ENCODE measurements at regions not wholly inside any gene's neighbourhood (a gene's known extent, or its start where the extent isn't known, plus 50 kb on each side); places are given as distances from the start of the nearest gene placed in this dataset.

GRCh38 chr2:6474161-6475140 lies 391.3 kb downstream of the CMPK2 start:
- DNase-seq: no peak
- TF ChIP-seq POLR2A (IDR thresholded peaks at IDR 0.05; ENCODE audit: low read length) (no peak), GATA1 (IDR thresholded peaks at IDR 0.05; ENCODE audit: low read depth, low read length) (no peak)

GRCh38 chr2:6475155-6475940 lies 390.4 kb downstream of the CMPK2 start:
- no peak for TF ChIP-seq POLR2A (IDR thresholded peaks at IDR 0.05; ENCODE audit: low read length)
- DNase-seq: no peak

- DNase-seq: no peak
- TF ChIP-seq GATA1 (IDR thresholded peaks at IDR 0.05; ENCODE audit: low read depth, low read length) (no peak), POLR2A (IDR thresholded peaks at IDR 0.05; ENCODE audit: low read length) (no peak)
Measured at GRCh38 chr2:6480514-6480913, 385.2 kb downstream of the CMPK2 start.

- TF ChIP-seq GATA1 (IDR thresholded peaks at IDR 0.05; ENCODE audit: low read depth, low read length): no peak
- TF ChIP-seq POLR2A (IDR thresholded peaks at IDR 0.05; ENCODE audit: low read length): no peak
Measured at GRCh38 chr2:6482256-6482655, 383.5 kb downstream of the CMPK2 start.

GRCh38 chr2:6487765-6488164 lies 377.9 kb downstream of the CMPK2 start:
- no peak for DNase-seq
- TF ChIP-seq POLR2A (IDR thresholded peaks at IDR 0.05; ENCODE audit: low read length) (no peak), GATA1 (IDR thresholded peaks at IDR 0.05; ENCODE audit: low read depth, low read length) (no peak)

More at GRCh38 chr2:6482256-6482655, 383.5 kb downstream of the CMPK2 start:
- no peak for DNase-seq

- no peak for DNase-seq
- TF ChIP-seq GATA1 (IDR thresholded peaks at IDR 0.05; ENCODE audit: low read depth, low read length) (no peak), POLR2A (IDR thresholded peaks at IDR 0.05; ENCODE audit: low read length) (no peak)
Measured at GRCh38 chr2:6492573-6492972, 373.1 kb downstream of the CMPK2 start.

GRCh38 chr2:6493266-6493665 lies 372.4 kb downstream of the CMPK2 start:
- TF ChIP-seq POLR2A (IDR thresholded peaks at IDR 0.05; ENCODE audit: low read length): no peak
- no peak for TF ChIP-seq GATA1 (IDR thresholded peaks at IDR 0.05; ENCODE audit: low read depth, low read length)

GRCh38 chr2:6493669-6494068 lies 372.0 kb downstream of the CMPK2 start:
- DNase-seq: no peak
- no peak for TF ChIP-seq POLR2A (IDR thresholded peaks at IDR 0.05; ENCODE audit: low read length)
- TF ChIP-seq GATA1 (IDR thresholded peaks at IDR 0.05; ENCODE audit: low read depth, low read length): no peak

More at GRCh38 chr2:6493266-6493665, 372.4 kb downstream of the CMPK2 start:
- DNase-seq: no peak

- TF ChIP-seq GATA1 (IDR thresholded peaks at IDR 0.05; ENCODE audit: low read depth, low read length) (no peak), POLR2A (IDR thresholded peaks at IDR 0.05; ENCODE audit: low read length) (no peak)
- DNase-seq: no peak
Measured at GRCh38 chr2:6495466-6495865, 370.2 kb downstream of the CMPK2 start.

- no peak for TF ChIP-seq POLR2A (IDR thresholded peaks at IDR 0.05; ENCODE audit: low read length)
- no peak for TF ChIP-seq GATA1 (IDR thresholded peaks at IDR 0.05; ENCODE audit: low read depth, low read length)
- DNase-seq: no peak
Measured at GRCh38 chr2:6496376-6496775, 369.3 kb downstream of the CMPK2 start.

- no peak for TF ChIP-seq GATA1 (IDR thresholded peaks at IDR 0.05; ENCODE audit: low read depth, low read length)
- no peak for TF ChIP-seq POLR2A (IDR thresholded peaks at IDR 0.05; ENCODE audit: low read length)
- no peak for DNase-seq
Measured at GRCh38 chr2:6497048-6497447, 368.7 kb downstream of the CMPK2 start.

GRCh38 chr2:6498841-6499240 lies 366.9 kb downstream of the CMPK2 start:
- DNase-seq: no peak
- TF ChIP-seq POLR2A (IDR thresholded peaks at IDR 0.05; ENCODE audit: low read length): no peak
- no peak for TF ChIP-seq GATA1 (IDR thresholded peaks at IDR 0.05; ENCODE audit: low read depth, low read length)

GRCh38 chr2:6499691-6500090 lies 366.0 kb downstream of the CMPK2 start:
- no peak for DNase-seq
- no peak for TF ChIP-seq GATA1 (IDR thresholded peaks at IDR 0.05; ENCODE audit: low read depth, low read length)
- no peak for TF ChIP-seq POLR2A (IDR thresholded peaks at IDR 0.05; ENCODE audit: low read length)

- TF ChIP-seq POLR2A (IDR thresholded peaks at IDR 0.05; ENCODE audit: low read length) (no peak), GATA1 (IDR thresholded peaks at IDR 0.05; ENCODE audit: low read depth, low read length) (no peak)
- DNase-seq: no peak
Measured at GRCh38 chr2:6506361-6506794, 359.3 kb downstream of the CMPK2 start.
